Smooth muscle cell (in vitro differentiated cells): ENCODE measurements at regions not wholly inside any gene's neighbourhood (a gene's known extent, or its start where the extent isn't known, plus 50 kb on each side); places are given as distances from the start of the nearest gene placed in this dataset.

Experiments
- DNase-seq: peaks from one replicate; lab custom pipeline; 2025; ENCODE audit not compliant: unreplicated experiment; lab: John Stamatoyannopoulos, UW
- H2AFZ ChIP-seq: fragments of 200-600 bp; sonication (generic); 2 replicates; pipeline ENCODE4 v1.6.0; 2016; ENCODE audit warnings: antibody characterized with exemption, low read depth, mild to moderate bottlenecking
- H3F3A ChIP-seq: fragments of 200-600 bp; sonication (generic); 2 replicates; pipeline ENCODE4 v1.6.0; 2017; ENCODE audit warnings: antibody characterized with exemption, low read depth
- H3K27ac ChIP-seq: fragments of 200-600 bp; sonication (generic); 2 replicates; pipeline ENCODE4 v1.5.1; 2016; ENCODE audit warnings: low read depth, mild to moderate bottlenecking
- H3K27me3 ChIP-seq: fragments of 200-600 bp; sonication (generic); 2 replicates; pipeline ENCODE4 v1.6.1; 2016; ENCODE audit warnings: low read depth, mild to moderate bottlenecking
- H3K36me3 ChIP-seq: fragments of 200-600 bp; sonication (generic); 2 replicates; pipeline ENCODE4 v1.5.1; 2016; ENCODE audit warnings: low read depth
- H3K4me1 ChIP-seq: fragments of 200-600 bp; sonication (generic); 2 replicates; pipeline ENCODE4 v1.5.1; 2016; ENCODE audit warnings: low read depth
- H3K4me2 ChIP-seq: fragments of 200-600 bp; sonication (generic); 2 replicates; pipeline ENCODE4 v1.6.0; 2016; ENCODE audit warnings: mild to moderate bottlenecking
- H3K4me3 ChIP-seq: fragments of 200-600 bp; sonication (generic); 2 replicates; pipeline ENCODE4 v1.5.1; 2016; ENCODE audit warnings: mild to moderate bottlenecking
- H3K79me2 ChIP-seq: fragments of 200-600 bp; sonication (generic); 2 replicates; pipeline ENCODE4 v1.6.0; 2016; ENCODE audit warnings: low read depth, mild to moderate bottlenecking
- H3K9ac ChIP-seq: fragments of 200-600 bp; sonication (generic); 2 replicates; pipeline ENCODE4 v1.6.0; 2016; ENCODE audit warnings: low read depth
- H3K9me3 ChIP-seq: fragments of 200-600 bp; sonication (generic); replicated peaks from 2 replicates; pipeline ENCODE4 v1.5.1; 2016; ENCODE audit warnings: low read depth
- H4K20me1 ChIP-seq: fragments of 200-600 bp; sonication (generic); 2 replicates; pipeline ENCODE4 v1.6.0; 2016; ENCODE audit warnings: low read depth
- CTCF ChIP-seq: fragments of 200-600 bp; sonication (generic); IDR thresholded peaks from 2 replicates; pipeline ENCODE4 v1.5.1; 2017; ENCODE audit warnings: borderline replicate concordance, mild to moderate bottlenecking, antibody characterized with exemption; ENCODE audit not compliant: insufficient read depth, poor library complexity, severe bottlenecking
- WGBS: methylation state at CpG from one replicate; pipeline ENCODE4 v1.1.7; 2016; ENCODE audit warnings: low lambda C conversion rate; 5-methylcytosine and 5-hydroxymethylcytosine counted together

GRCh38 chr11:104465321-104465720, 301.4 kb upstream of the PDGFD start:
- TF ChIP-seq CTCF = no peak
- no peak overlapping the region for H3K27ac ChIP-seq
- H3K9me3 ChIP-seq = no peaks in the 10 kb centered on the region
- no peaks in the 10 kb centered on the region for H3K27me3 ChIP-seq
- no peaks in the 10 kb centered on the region for H3F3A ChIP-seq
- no peaks in the 10 kb centered on the region for H3K79me2 ChIP-seq
- no peak for DNase-seq
- H3K36me3 ChIP-seq = no peaks in the 10 kb centered on the region
- no peak overlapping the region for H3K9ac ChIP-seq
- H3K4me2 ChIP-seq = no peak overlapping the region
- H2AFZ ChIP-seq = peak overlapping the region; percentile 3
- H3K4me1 ChIP-seq = no peaks in the 10 kb centered on the region
- H3K4me3 ChIP-seq = no peak overlapping the region
- 74% methylated on average over 1 of the region's 1 CpG for WGBS
- no peaks in the 10 kb centered on the region for H4K20me1 ChIP-seq

GRCh38 chr11:104464691-104465090, 300.7 kb upstream of the PDGFD start:
- Histone ChIP-seq H3F3A (no peaks in the 10 kb centered on the region), H3K9me3 (no peaks in the 10 kb centered on the region), H3K9ac (no peak overlapping the region), H3K27ac (no peak overlapping the region), H3K4me2 (no peak overlapping the region), H3K27me3 (no peaks in the 10 kb centered on the region), H3K4me3 (no peak overlapping the region), H2AFZ (no peak overlapping the region), H3K4me1 (no peaks in the 10 kb centered on the region), H3K79me2 (no peaks in the 10 kb centered on the region), H3K36me3 (no peaks in the 10 kb centered on the region), H4K20me1 (no peaks in the 10 kb centered on the region)
- no peak for DNase-seq
- WGBS = 95% methylated on average over 1 of the region's 1 CpG
- no peak for TF ChIP-seq CTCF

GRCh38 chr11:104462341-104462740, 298.4 kb upstream of the PDGFD start:
- H3K9ac ChIP-seq = no peak overlapping the region
- H3K9me3 ChIP-seq = no peaks in the 10 kb centered on the region
- H3K79me2 ChIP-seq = no peaks in the 10 kb centered on the region
- no peaks in the 10 kb centered on the region for H3F3A ChIP-seq
- no peak overlapping the region for H3K4me2 ChIP-seq
- TF ChIP-seq CTCF = no peak
- no peaks in the 10 kb centered on the region for H3K36me3 ChIP-seq
- no peak for DNase-seq
- H3K4me1 ChIP-seq = no peaks in the 10 kb centered on the region
- H3K4me3 ChIP-seq = no peak overlapping the region
- H2AFZ ChIP-seq = no peak overlapping the region
- H3K27ac ChIP-seq = no peak overlapping the region
- H3K27me3 ChIP-seq = no peaks in the 10 kb centered on the region
- WGBS = 67% methylated on average over 2 of the region's 2 CpGs
- no peaks in the 10 kb centered on the region for H4K20me1 ChIP-seq

- Histone ChIP-seq H3K4me2 (no peak overlapping the region), H3K27me3 (no peaks in the 10 kb centered on the region), H3K9ac (no peak overlapping the region), H3K27ac (peak overlapping the region; percentile 91), H3K9me3 (no peaks in the 10 kb centered on the region), H3K36me3 (no peaks in the 10 kb centered on the region), H3K4me1 (no peaks in the 10 kb centered on the region), H2AFZ (no peak overlapping the region), H4K20me1 (no peaks in the 10 kb centered on the region), H3K79me2 (no peaks in the 10 kb centered on the region), H3K4me3 (no peak overlapping the region), H3F3A (no peaks in the 10 kb centered on the region)
- no peak for TF ChIP-seq CTCF
- no peak for DNase-seq
- WGBS = 84% methylated on average over 4 of the region's 4 CpGs
Observed at GRCh38 chr11:104451197-104451893, 287.4 kb upstream of the PDGFD start.
